Islet precursor cell (in vitro differentiated cells): ENCODE measurements at regions not wholly inside any gene's neighbourhood (a gene's known extent, or its start where the extent isn't known, plus 50 kb on each side); places are given as distances from the start of the nearest gene placed in this dataset.
"Not testable (repeated sequence)": the region's sequence is repeated elsewhere in the genome, so short reads cannot be mapped to it uniquely, and the experiment has no call there.

Source experiments
- DNase-seq: peaks from one replicate; pipeline ENCODE4 v3.0.0-alpha.2; 2018

DNA sequence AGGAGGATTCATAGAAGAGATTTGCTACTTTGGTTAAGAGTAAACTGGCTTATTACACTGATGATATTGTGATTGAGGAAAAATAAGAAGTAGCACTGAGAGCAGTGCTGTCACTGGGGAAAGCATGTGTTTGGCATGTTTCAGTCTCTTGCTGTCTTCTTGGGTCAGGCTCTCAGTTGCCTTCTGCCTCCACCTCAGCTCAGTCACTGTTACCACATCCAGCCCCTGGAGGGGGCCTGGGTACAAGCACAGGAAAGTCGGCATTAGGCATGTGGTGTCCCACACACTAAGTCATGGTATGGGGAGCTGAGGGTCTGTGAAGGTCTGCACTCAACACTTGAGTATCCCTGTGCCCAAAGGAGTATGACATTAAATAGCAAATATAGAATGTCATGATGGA lies 958.3 kb upstream of the CDH9 start:
- DNase-seq, result no peak

DNA sequence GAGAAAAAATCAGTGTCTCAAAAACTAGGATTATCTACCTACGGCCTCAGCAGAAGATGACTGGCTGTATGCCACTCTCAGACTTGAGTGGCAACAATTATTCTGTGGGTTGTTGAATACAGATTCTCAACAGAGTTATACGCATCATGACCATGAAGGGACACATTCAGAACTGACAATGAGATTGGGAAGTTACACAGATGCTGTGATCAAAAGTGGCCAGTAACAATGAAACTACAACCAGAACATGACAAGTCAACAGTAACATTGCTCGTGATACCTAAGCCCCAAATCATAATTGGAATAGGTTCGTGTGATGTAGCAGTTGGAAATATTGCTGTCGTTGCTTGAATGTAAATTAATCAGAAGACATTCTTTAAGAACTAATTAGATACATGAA lies 957.5 kb upstream of the CDH9 start:
- no peak for DNase-seq

- DNase-seq, result no peak
Observed at GRCh38 chr5:27978322-27978721, 939.9 kb upstream of the CDH9 start.

- DNase-seq, result no peak
Observed at GRCh38 chr5:27969157-27969556, 930.8 kb upstream of the CDH9 start.

DNA sequence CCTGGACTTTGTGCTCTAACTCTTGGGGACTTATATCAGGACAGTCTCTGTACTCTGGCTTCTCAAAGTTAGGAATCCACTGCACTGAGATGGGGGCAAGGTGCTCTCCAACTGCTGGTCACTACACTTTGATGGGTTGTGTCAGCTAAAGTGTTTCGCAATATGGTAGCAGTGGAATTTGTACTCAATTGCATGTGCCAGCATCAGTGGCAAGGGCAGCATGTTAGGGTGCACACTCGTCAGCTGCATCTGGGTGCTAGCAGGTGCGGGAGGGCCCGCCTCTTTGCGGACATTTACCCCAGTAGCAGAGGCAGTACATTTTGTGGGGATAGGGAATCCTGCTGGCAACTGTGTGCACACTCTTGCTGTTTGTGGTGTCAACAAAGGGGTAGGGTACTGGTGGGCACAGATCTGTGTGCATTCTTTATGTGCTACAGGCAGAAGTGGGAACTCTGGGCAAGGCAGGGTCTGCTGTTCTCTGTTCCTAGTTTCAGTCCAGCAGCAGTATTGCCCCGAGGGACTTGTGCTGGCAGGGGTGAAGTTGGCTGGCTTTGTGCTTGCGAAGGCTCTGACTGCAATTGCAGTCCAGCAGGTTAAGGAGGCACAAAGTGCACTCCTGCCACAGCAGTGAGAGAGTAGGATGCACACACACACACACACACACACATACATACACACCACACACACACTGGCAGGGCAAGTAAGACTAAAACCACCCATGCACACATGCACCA lies 924.8 kb upstream of the CDH9 start:
- no peak for DNase-seq

GRCh38 chr5:27962198-27962597 lies 923.8 kb upstream of the CDH9 start:
- DNase-seq, result no peak

GRCh38 chr5:27947088-27947487 lies 908.7 kb upstream of the CDH9 start:
- no peak for DNase-seq

GRCh38 chr5:27944471-27944870 lies 906.1 kb upstream of the CDH9 start:
- no peak for DNase-seq

DNA sequence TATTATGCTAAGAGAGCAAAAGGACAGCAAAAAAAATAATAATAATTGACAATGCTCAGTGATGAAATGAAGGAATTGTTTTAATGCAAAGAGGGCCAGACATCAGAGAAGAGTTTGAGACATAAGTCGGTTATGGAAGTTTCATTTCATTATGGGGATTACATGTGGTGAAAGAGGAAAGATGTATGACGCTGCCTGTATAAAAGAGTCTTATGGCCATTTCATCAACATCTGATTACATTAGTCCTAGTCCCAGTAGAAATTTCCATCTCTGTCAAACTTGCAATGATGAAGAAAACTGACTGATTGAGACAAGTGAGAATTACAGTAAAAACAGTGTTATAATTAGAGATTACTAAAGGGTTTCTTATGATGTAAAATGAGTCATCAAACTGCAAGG lies 900.6 kb upstream of the CDH9 start:
- DNase-seq, result no peak

DNA sequence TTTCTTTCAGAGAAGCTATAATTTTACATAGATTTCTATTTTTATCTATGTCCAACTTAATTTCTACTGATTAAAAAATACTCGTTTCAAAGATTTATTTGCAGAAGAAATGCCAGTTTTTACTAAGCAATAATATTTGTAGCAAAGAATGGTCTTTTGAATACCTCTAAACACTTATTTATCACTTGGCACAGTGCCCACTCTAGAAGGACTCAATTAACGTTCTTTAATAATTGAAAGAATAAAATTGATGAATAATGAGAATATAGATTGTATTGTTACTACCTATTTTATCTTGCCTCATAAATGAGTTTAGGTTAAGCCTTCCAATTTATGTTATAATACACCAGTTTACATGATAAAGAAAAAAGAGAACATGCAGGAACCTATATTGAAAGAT lies 889.7 kb upstream of the CDH9 start:
- no peak for DNase-seq

- DNase-seq, result no peak
Observed at GRCh38 chr5:27911216-27911615, 872.8 kb upstream of the CDH9 start.

DNA sequence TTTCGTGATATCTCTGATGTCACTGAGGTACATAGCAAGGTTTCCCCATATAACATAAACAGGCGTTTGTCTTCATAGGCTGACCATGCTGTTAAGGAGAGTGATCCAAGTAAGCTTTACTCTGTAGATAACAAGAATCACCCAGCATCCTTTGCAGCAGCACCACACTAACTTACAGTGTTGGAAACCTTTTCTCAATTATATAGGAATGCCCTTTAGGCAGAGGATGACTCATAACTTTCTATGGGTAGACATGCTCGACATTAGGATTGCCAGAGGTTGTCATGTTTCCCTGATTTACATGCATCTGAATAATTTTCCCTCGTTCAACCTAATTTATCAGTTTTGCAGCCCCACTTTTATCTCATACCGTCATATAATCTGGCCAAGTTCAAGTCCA lies 870.0 kb upstream of the CDH9 start:
- DNase-seq, result no peak

DNA sequence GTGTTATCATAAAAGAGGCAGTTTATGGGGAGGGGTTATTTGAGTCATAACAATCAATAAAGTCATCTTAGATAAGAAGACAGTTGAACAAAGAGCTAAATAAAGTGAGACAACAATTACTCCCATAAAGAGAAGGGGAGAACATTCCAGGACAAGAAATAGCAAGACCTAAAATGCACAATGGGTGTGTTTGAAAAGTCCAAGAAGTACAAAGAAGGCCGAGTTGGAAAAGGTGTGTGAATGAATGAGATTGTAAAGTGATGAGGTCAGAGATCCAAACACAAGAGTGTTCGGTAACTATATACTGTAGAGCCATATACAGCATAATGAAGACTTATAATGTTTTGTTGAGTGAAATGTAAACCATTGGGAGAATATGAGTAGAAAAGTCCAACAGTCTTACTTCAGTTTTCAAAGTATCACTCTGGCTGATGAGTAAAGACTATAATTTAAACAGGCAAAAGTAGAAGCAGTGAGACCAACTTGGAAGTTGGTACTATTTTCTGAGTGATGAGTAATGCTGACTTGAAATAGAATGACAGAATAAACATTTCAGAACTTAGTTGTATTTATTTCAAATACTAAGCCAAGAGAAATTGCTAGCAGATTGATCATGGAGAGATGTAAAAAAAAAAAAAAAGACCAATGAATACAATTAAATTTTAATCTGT lies 868.7 kb upstream of the CDH9 start:
- no peak for DNase-seq

DNA sequence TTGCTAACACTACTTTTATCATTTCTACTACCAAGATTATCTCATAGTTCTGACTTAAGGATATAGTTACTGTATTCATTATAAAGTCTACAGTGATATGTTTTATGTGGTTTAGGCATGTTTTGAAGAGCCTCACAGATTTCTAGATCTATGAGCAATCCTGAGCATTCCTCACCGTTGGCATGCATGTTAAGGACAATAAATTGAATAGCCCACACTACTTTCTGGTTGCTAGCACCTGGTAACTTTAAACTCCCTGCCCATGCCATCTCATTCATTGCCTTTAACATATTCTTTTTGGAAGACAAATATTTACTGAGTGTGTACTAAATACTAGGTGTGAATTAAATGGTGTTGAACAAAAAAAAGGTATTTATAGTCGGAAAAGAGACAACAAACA lies 868.1 kb upstream of the CDH9 start:
- DNase-seq, result no peak

GRCh38 chr5:27900761-27901160 lies 862.4 kb upstream of the CDH9 start:
- DNase-seq, result no peak

DNA sequence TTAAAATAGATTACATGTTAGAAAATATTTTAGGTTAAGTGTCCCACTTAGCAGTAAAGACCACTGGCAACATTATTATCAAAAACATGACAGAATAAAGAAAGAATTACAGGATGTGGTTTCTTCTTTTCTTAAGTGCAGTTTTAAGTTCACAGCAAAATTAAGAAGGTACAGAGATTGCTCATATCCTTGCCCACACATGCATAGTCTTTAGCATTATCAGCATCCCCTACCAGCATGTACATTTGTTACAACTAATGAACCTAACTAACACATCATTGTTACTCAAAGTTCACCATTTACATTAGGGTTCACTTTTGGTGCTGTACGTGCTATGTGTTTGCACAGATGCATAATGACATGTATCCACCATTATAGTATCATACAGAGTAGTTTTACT lies 837.7 kb upstream of the CDH9 start:
- DNase-seq, result no peak

- no peak for DNase-seq
Observed at GRCh38 chr5:27875148-27875547, 836.8 kb upstream of the CDH9 start.

GRCh38 chr5:27868292-27868691 lies 829.9 kb upstream of the CDH9 start:
- DNase-seq, result no peak

DNA sequence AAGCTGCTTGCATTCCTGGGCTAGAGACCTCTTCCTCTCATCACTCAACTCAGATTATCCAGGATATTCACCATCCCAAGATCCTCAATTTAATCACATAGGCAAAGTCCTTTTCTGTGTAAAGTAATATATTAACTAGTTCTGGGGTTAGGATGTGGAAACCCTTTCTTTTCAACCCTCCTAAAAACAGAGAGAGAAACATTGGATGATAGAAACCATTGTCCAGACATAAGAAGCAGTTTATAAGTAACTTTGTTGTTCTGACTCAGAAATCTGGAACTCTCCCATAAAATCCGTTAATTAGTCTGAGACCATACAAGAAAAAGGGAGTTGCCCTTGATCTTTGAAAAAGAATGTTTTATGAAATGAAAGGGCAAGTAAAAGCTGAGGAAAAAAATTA lies 817.1 kb upstream of the CDH9 start:
- DNase-seq, result no peak

GRCh38 chr5:27854243-27854852 lies 816.0 kb upstream of the CDH9 start:
- peak; percentile 51 for DNase-seq

DNA sequence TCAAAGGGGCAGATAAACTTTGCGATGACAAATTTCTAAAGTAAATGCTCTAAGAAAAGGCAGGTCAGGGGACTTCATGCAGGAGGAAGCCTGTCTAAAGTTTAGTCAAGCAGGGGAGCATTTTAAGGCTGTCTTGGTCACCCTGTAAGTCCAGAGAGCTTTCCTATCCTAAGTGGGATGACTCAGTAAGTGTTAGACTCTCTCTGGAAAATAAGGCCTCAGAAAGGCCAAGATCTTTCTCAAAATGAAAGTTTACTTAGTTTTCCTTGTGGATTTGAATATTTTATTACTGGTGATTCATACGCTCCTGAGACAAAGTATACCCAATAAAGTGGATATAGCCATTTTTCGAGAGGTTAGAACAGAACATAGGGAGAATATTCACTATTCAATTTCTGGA lies 806.9 kb upstream of the CDH9 start:
- DNase-seq, result no peak

GRCh38 chr5:27836704-27837103 lies 798.3 kb upstream of the CDH9 start:
- DNase-seq, result not testable (repeated sequence)

DNA sequence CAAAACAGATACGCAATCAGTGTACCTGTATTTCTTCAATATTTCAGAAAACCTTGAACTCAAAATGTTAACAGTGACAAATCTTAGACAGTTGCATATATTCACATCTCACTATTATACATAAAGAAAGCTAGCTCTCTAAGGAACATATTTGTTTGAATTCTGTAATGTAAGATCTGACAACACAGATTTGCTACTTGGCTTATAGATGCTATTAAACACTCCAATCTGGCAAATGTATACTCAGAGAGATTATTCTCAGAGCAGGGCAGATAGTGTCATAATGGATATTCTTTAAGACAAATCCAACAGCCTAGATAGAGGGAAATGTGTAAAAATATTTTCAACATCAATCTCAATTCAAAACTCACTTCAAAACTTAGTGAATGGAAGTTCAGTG lies 794.5 kb upstream of the CDH9 start:
- no peak for DNase-seq

DNA sequence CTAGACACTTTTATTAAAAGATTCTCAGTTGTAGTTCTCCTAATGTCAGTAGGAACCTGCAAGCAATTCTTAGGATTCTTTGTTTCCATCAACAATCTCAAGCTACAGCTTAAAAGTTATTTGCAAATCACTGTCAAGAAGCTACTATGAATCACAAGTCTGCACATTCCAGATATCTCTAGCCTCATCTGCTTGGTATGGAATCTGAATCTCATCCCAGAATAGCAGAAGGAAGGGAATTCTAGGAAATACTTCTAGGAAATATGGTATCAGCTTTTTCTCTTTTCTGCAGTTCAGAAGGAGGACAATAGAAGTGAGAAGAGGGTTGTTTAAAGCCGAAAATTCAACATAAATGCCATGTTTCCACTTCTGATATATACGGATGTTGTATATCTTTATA lies 792.2 kb upstream of the CDH9 start:
- no peak for DNase-seq

DNA sequence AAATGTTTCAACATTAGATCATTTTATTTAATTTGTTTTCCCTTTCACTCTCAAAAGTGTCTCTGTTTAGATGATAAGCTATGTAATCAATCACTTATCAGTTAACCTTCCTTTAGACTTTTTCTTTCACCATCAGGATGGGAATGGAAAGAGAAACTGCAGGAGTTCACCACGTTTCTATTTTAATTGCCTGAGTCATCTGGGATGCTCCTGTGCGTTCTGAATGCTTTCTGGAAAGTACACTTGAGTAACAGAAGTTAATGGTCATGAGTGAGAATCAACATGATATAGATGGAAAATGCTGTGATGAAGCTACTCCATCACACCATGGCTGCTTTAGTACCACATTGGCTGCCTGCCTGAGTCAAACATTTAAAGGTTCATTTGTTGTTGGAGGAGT lies 783.3 kb upstream of the CDH9 start:
- DNase-seq, result no peak
